NCI-H146 treated with DMSO at 0.1 percent for 48 hours (cell line): ENCODE measurements at regions not wholly inside any gene's neighbourhood (a gene's known extent, or its start where the extent isn't known, plus 50 kb on each side); places are given as distances from the start of the nearest gene placed in this dataset.
"Not testable (repeated sequence)": the region's sequence is repeated elsewhere in the genome, so short reads cannot be mapped to it uniquely, and the experiment has no call there.

ENCODE experiments used
- DNase-seq: peaks from one replicate; lab custom pipeline; 2025; ENCODE audit not compliant: unreplicated experiment; lab: John Stamatoyannopoulos, UW

- DNase-seq = no peak
Observed at GRCh38 chr10:90229486-90229885, 528.1 kb downstream of the KIF20B start.

GRCh38 chr10:90233805-90234204 is 532.4 kb downstream of the KIF20B start:
- not testable (repeated sequence) for DNase-seq

GRCh38 chr10:90245623-90246022 is 544.2 kb downstream of the KIF20B start:
- no peak for DNase-seq

- not testable (repeated sequence) for DNase-seq
Observed at GRCh38 chr10:90250784-90251183, 549.4 kb downstream of the KIF20B start.

- DNase-seq = no peak
Observed at GRCh38 chr10:90269699-90270098, 568.3 kb downstream of the KIF20B start.

- no peak for DNase-seq
Observed at GRCh38 chr10:90274721-90275468, 573.5 kb downstream of the KIF20B start.

- no peak for DNase-seq
Observed at GRCh38 chr10:90276894-90277475, 575.6 kb downstream of the KIF20B start.

- no peak for DNase-seq
Observed at GRCh38 chr10:90286406-90286805, 571.4 kb downstream of the HTR7 start.

GRCh38 chr10:90286941-90287340 is 570.9 kb downstream of the HTR7 start:
- DNase-seq = no peak

GRCh38 chr10:90288391-90288933 is 569.4 kb downstream of the HTR7 start:
- no peak for DNase-seq

- DNase-seq = no peak
Observed at GRCh38 chr10:90289037-90289436, 568.8 kb downstream of the HTR7 start.

GRCh38 chr10:90293616-90294015 is 564.2 kb downstream of the HTR7 start:
- no peak for DNase-seq

- DNase-seq = not testable (repeated sequence)
Observed at GRCh38 chr10:90294821-90295540, 562.9 kb downstream of the HTR7 start.

- not testable (repeated sequence) for DNase-seq
Observed at GRCh38 chr10:90302031-90302430, 555.8 kb downstream of the HTR7 start.

GRCh38 chr10:90302758-90303481 is 554.9 kb downstream of the HTR7 start:
- DNase-seq = no peak

- DNase-seq = no peak
Observed at GRCh38 chr10:90304533-90304932, 553.3 kb downstream of the HTR7 start.

GRCh38 chr10:90306187-90306586 is 551.7 kb downstream of the HTR7 start:
- DNase-seq = no peak

GRCh38 chr10:90308223-90308622 is 549.6 kb downstream of the HTR7 start:
- DNase-seq = no peak

- DNase-seq = no peak
Observed at GRCh38 chr10:90313576-90314325, 544.1 kb downstream of the HTR7 start.

GRCh38 chr10:90314718-90315117 is 543.1 kb downstream of the HTR7 start:
- DNase-seq = no peak
